NOMO-1 (cell line): ENCODE measurements at regions not wholly inside any gene's neighbourhood (a gene's known extent, or its start where the extent isn't known, plus 50 kb on each side); places are given as distances from the start of the nearest gene placed in this dataset.

Experiments
- DNase-seq, 2 experiments: peaks; one replicate each; lab custom pipeline; 2025; ENCODE audit not compliant: unreplicated experiment in 2 of 2; lab: John Stamatoyannopoulos, UW

GRCh38 chr18:27235218-27235870, 50.2 kb upstream of the CHST9 start:
- DNase-seq = no peak
